LHCN-M2 (cell line): ENCODE measurements at regions not wholly inside any gene's neighbourhood (a gene's known extent, or its start where the extent isn't known, plus 50 kb on each side); places are given as distances from the start of the nearest gene placed in this dataset.
A peak's percentile ranks its signal among the peaks of the same experiment; 100 is the strongest.

Experiments used
- DNase-seq: peaks from one replicate; pipeline ENCODE4 v3.0.0-alpha.2; 2012; ENCODE audit warnings: low read depth

GRCh38 chr6:28585335-28585734, 59.7 kb downstream of the GPX5 start:
- peak; percentile 27 for DNase-seq

- DNase-seq: no peak
Measured at GRCh38 chr6:28586324-28586723, 60.6 kb downstream of the GPX5 start.

GRCh38 chr6:28586962-28587745, 61.5 kb downstream of the GPX5 start:
- peak; percentile 10 for DNase-seq

- DNase-seq: peak; percentile 5
Measured at GRCh38 chr6:28587746-28588075, 62.0 kb downstream of the GPX5 start.

GRCh38 chr6:28588666-28589065, 63.0 kb downstream of the GPX5 start:
- DNase-seq: no peak

- DNase-seq: peak; percentile 94
Measured at GRCh38 chr6:28589234-28589956, 63.7 kb downstream of the GPX5 start.

- DNase-seq: no peak
Measured at GRCh38 chr6:28589957-28590349, 64.3 kb downstream of the GPX5 start.

- DNase-seq: peak; percentile 57
Measured at GRCh38 chr6:28597217-28597835, 71.6 kb downstream of the GPX5 start.

GRCh38 chr6:28597924-28598722, 72.4 kb downstream of the GPX5 start:
- DNase-seq: peak; percentile 1

- no peak for DNase-seq
Measured at GRCh38 chr6:28598757-28599686, 73.3 kb downstream of the GPX5 start.

GRCh38 chr6:28600245-28600644, 74.6 kb downstream of the GPX5 start:
- DNase-seq: peak; percentile 36

- DNase-seq: no peak
Measured at GRCh38 chr6:28603891-28604290, 78.2 kb downstream of the GPX5 start.

- peak; percentile 88 for DNase-seq
Measured at GRCh38 chr6:28606424-28607391, 81.0 kb downstream of the GPX5 start.

GRCh38 chr6:28607990-28608389, 82.3 kb downstream of the GPX5 start:
- DNase-seq: no peak

GRCh38 chr6:28609672-28610071, 84.0 kb downstream of the GPX5 start:
- no peak for DNase-seq

- DNase-seq: no peak
Measured at GRCh38 chr6:28615616-28615954, 89.9 kb downstream of the GPX5 start.

- DNase-seq: no peak
Measured at GRCh38 chr6:28615955-28616747, 90.5 kb downstream of the GPX5 start.

- DNase-seq: no peak
Measured at GRCh38 chr6:28618898-28619555, 93.3 kb downstream of the GPX5 start.
